HepG2 (cell line): ENCODE measurements at regions not wholly inside any gene's neighbourhood (a gene's known extent, or its start where the extent isn't known, plus 50 kb on each side); places are given as distances from the start of the nearest gene placed in this dataset.

Source experiments
- ATAC-seq: fragments of 200-7000 bp; cut with Tn5 transposase; 3 replicates; pipeline ENCODE4 v1.9.1; 2020; ENCODE audit warnings: mild to moderate bottlenecking, moderate library complexity
- BruUV-seq: library from RNA; stranded (reverse); fragments of 400-500 nt; replicated peaks from 2 replicates; lab custom pipeline; 2021; lab: Mats Ljungman, UMichigan
- CTCF ChIA-PET: fragments of 300-600 bp; formaldehyde crosslinking; extraction: SDS; loops from one replicate; lab custom pipeline; 2021; ENCODE audit warnings: low total read pairs, inconsistent platforms, low intra/inter-chr PET ratio; lab: Yijun Ruan, JAX
- POLR2A ChIA-PET: fragments of 350-600 bp; sonication (Branson Sonifier 250); formaldehyde crosslinking; loops from one replicate; lab custom pipeline; 2020; ENCODE audit warnings: antibody characterized with exemption, inconsistent platforms; lab: Yijun Ruan, JAX
- DNase-seq: peaks from one replicate; pipeline ENCODE4 v3.0.0-alpha.2; 2015; ENCODE audit warnings: low spot score
- FAIRE-seq: peaks from 3 replicates; lab custom pipeline; 2011; peaks lifted over from hg19 to GRCh38; lab: Jason Lieb, UNC
- H2AFZ ChIP-seq: one replicate; pipeline ENCODE4 v1.6.1; 2011; ENCODE audit warnings: low read length, inconsistent platforms
- H3K27ac ChIP-seq: fragments of 300-600 bp; 3 replicates; pipeline ENCODE4 v1.8.0; 2011; ENCODE audit warnings: mixed run types, mild to moderate bottlenecking, mixed read lengths, low read length, inconsistent platforms; ENCODE audit not compliant: insufficient read depth; ENCODE audit errors: extremely low read length
- H3K27me3 ChIP-seq, 2 experiments: fragments of 200-600 bp in 1 of 2; 2 replicates in 1 of 2; 3 replicates in 1 of 2; pipeline versions ENCODE4 v1.6.0 to v1.8.0; 2011; ENCODE audit warnings: low read length in 2 of 2, mild to moderate bottlenecking in 2 of 2, moderate library complexity in 2 of 2, inconsistent platforms in 1 of 2; ENCODE audit not compliant: insufficient read depth in 2 of 2, control insufficient read depth in 1 of 2
- H3K36me3 ChIP-seq, 2 experiments: fragments of 200-600 bp in 1 of 2; replicated peaks in 1 of 2; 2 replicates in 1 of 2; 3 replicates in 1 of 2; pipeline versions ENCODE4 v1.5.1 to v1.8.0; 2011; ENCODE audit warnings: low read length in 2 of 2, inconsistent platforms in 1 of 2; ENCODE audit not compliant: insufficient read depth in 2 of 2, control insufficient read depth in 1 of 2
- H3K4me1 ChIP-seq: 2 replicates; pipeline ENCODE4 v1.5.1; 2012; ENCODE audit warnings: low read length, inconsistent platforms; ENCODE audit not compliant: insufficient read depth
- H3K4me2 ChIP-seq: 2 replicates; pipeline ENCODE4 v1.6.0; 2011; ENCODE audit warnings: low read depth, low read length, inconsistent platforms
- H3K4me3 ChIP-seq, 3 experiments: fragments of 200-600 bp in 1 of 3; sonication (generic), shearing (Covaris generic) in 1 of 3; replicated peaks in 1 of 3; 2 replicates each; pipeline ENCODE4 v1.5.1; 2011 to 2016; ENCODE audit warnings: low read length in 3 of 3, inconsistent platforms in 2 of 3, low read depth in 2 of 3, mild to moderate bottlenecking in 2 of 3, control low read depth in 1 of 3, mixed read lengths in 1 of 3; ENCODE audit not compliant: insufficient read depth in 1 of 3
- H3K79me2 ChIP-seq: one replicate; pipeline ENCODE4 v1.6.1; 2011; ENCODE audit warnings: low read length, inconsistent platforms; ENCODE audit not compliant: insufficient read depth
- H3K9ac ChIP-seq: 2 replicates; pipeline ENCODE4 v1.6.0; 2011; ENCODE audit warnings: mild to moderate bottlenecking, low read depth, low read length, inconsistent platforms; ENCODE audit not compliant: insufficient read depth
- H3K9me3 ChIP-seq: 2 replicates; pipeline ENCODE4 v1.5.1; 2012; ENCODE audit warnings: mild to moderate bottlenecking, low read length
- H4K20me1 ChIP-seq: 2 replicates; pipeline ENCODE4 v1.6.0; 2011; ENCODE audit warnings: inconsistent platforms, mild to moderate bottlenecking, low read length, moderate library complexity; ENCODE audit not compliant: insufficient read depth
- CHCHD3 ChIP-seq: sonication (generic); formaldehyde crosslinking; IDR thresholded peaks from 2 replicates; pipeline ENCODE4 v1.8.0; 2022; ENCODE audit warnings: mild to moderate bottlenecking, missing genetic modification reagents, moderate library complexity
- FOXA1 ChIP-seq, 2 experiments: fragments of 450-650 bp in 1 of 2; sonication (generic) in 1 of 2; formaldehyde crosslinking in 1 of 2; IDR thresholded peaks; 2 replicates each; pipeline versions ENCODE4 v1.4.0 to v1.6.1; 2016 to 2020; ENCODE audit warnings: missing genetic modification reagents in 1 of 2
- KAT8 ChIP-seq: IDR thresholded peaks from 2 replicates; pipeline ENCODE4 v1.6.1; 2016; ENCODE audit warnings: missing genetic modification reagents, missing compliant biosample characterization
- MXD3 ChIP-seq: IDR thresholded peaks from 2 replicates; pipeline ENCODE4 v1.6.1; 2016; ENCODE audit warnings: mild to moderate bottlenecking, missing biosample characterization, missing genetic modification reagents
- ONECUT2 ChIP-seq: sonication (generic); formaldehyde crosslinking; IDR thresholded peaks from 2 replicates; pipeline ENCODE4 v1.4.0; 2020; ENCODE audit warnings: missing genetic modification reagents
- PHF20 ChIP-seq: sonication (generic); formaldehyde crosslinking; IDR thresholded peaks from 2 replicates; pipeline ENCODE4 v1.5.0; 2020; ENCODE audit warnings: mild to moderate bottlenecking, missing genetic modification reagents
- STAG1 ChIP-seq: sonication (generic); formaldehyde crosslinking; IDR thresholded peaks from 2 replicates; pipeline ENCODE4 v1.4.0; 2020; ENCODE audit warnings: missing genetic modification reagents
- ZHX2 ChIP-seq, 2 experiments: sonication (generic) in 1 of 2; formaldehyde crosslinking in 1 of 2; IDR thresholded peaks; 2 replicates each; pipeline versions ENCODE4 v1.6.1 to v1.9.0; 2014 to 2022; ENCODE audit warnings: antibody characterized with exemption in 1 of 2, borderline replicate concordance in 1 of 2, inconsistent platforms in 1 of 2, low read depth in 1 of 2, missing genetic modification reagents in 1 of 2
- ZNF20 ChIP-seq: sonication (generic); formaldehyde crosslinking; IDR thresholded peaks from 2 replicates; pipeline ENCODE4 v1.4.0; 2020; ENCODE audit warnings: mild to moderate bottlenecking, moderate library complexity, missing genetic modification reagents
- ZNF577 ChIP-seq: sonication (generic); formaldehyde crosslinking; IDR thresholded peaks from 2 replicates; pipeline ENCODE4 v1.4.0; 2020; ENCODE audit warnings: mild to moderate bottlenecking, low read depth, missing genetic modification reagents, borderline replicate concordance
- ZSCAN29 ChIP-seq: sonication (generic); formaldehyde crosslinking; conservative IDR thresholded peaks from 2 replicates; pipeline ENCODE4 v1.4.0; 2020; ENCODE audit warnings: mild to moderate bottlenecking, missing genetic modification reagents
- in situ Hi-C: cut with HindIII; loops from 2 replicates; pipeline ENCODE4 v1.10.0; 2017; ENCODE audit warnings: low pct_unique_long_range_greater_than_20kb; ENCODE audit not compliant: extremely low pct_ligation_motif_present
- intact Hi-C: fragments of 100-400 bp; cut with micrococcal nuclease; formaldehyde crosslinking; loops from one replicate; pipeline ENCODE4 v1.10.0; 2022; ENCODE audit not compliant: unreplicated experiment

- no peak overlapping the region for H2AFZ ChIP-seq
- no TSS peak for BruUV-seq
- ATAC-seq (no peak), DNase-seq (no peak), FAIRE-seq (no peak)
- H3K9me3 ChIP-seq: no peaks in the 10 kb centered on the region
- POLR2A ChIA-PET: no interaction called here
- H3K4me2 ChIP-seq: no peak overlapping the region
- H3K27me3 ChIP-seq: no peaks in the 10 kb centered on the region
- no peak overlapping the region for H3K9ac ChIP-seq
- H3K4me3 ChIP-seq: no peak overlapping the region
- no peak overlapping the region for H3K27ac ChIP-seq
- H3K36me3 ChIP-seq: no peaks in the 10 kb centered on the region
- H4K20me1 ChIP-seq: no peaks in the 10 kb centered on the region
- no peak for TF ChIP-seq KAT8
- no peak for TF ChIP-seq ZNF20 (CRISPR knock-in tag)
- no peak for TF ChIP-seq PHF20
- TF ChIP-seq ZHX2 (IDR thresholded peaks at IDR 0.05; ENCODE audit: low read depth): no peak
- TF ChIP-seq ZHX2 (CRISPR knock-in tag; IDR thresholded peaks at IDR 0.05; ENCODE audit: borderline replicate concordance): no peak
- no peak for TF ChIP-seq ONECUT2 (CRISPR knock-in tag)
- TF ChIP-seq STAG1 (CRISPR knock-in tag): no peak
- TF ChIP-seq ZSCAN29 (CRISPR knock-in tag): no peak
- TF ChIP-seq CHCHD3 (CRISPR knock-in tag): no peak
- TF ChIP-seq FOXA1 (IDR thresholded peaks at IDR 0.05): no peak
- no peak for TF ChIP-seq FOXA1 (CRISPR knock-in tag; IDR thresholded peaks at IDR 0.05)
- no peak for TF ChIP-seq ZNF577 (CRISPR knock-in tag)
- no peak for TF ChIP-seq MXD3 (CRISPR knock-in tag)
- CTCF ChIA-PET: no interaction called here
- intact Hi-C loops: no loop called here
- H3K4me1 ChIP-seq: no peaks in the 10 kb centered on the region
- in situ Hi-C loops: no loop called here
- H3K79me2 ChIP-seq: no peaks in the 10 kb centered on the region
Observed at GRCh38 chr10:44706745-44707144, 204.4 kb upstream of the TMEM72 start.
